ENCODE measurements at regions not wholly inside any gene's neighbourhood (a gene's known extent, or its start where the extent isn't known, plus 50 kb on each side); places are given as distances from the start of the nearest gene placed in this dataset.

DNA sequence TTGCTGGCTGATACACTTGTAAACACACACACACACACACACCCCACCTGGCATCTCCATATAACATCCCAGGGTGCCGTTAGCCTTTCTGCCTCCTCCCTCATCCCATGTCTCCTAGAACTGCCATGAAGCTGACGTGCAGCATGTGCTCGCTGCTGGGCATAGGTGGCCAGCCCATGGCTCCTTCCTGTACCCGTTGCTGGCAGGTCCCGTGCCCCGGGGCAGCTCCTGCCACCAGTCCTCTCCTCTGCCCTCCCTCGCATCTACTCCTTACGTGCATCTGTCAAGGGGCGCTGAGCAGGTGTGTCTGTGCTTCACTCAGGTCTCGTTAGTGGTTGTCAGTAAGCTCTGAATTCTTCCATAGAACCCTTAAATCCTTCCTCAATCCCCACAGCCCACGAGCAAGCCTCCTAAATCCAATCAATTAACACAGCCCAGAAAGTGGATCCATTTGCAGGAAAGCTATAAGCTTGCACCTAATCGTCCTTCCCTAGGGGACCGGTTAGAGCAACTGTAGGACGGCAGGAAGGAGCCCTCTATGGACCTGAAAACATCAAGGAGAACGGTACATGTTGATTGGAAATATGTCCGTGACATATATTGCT, 218.1 kb upstream of the FOXF1 start:
- DNase-seq (ENCODE audit: low read depth in 1 of 2, low spot score in 1 of 2) = no peak
- TF ChIP-seq SPI1 (IDR thresholded peaks at IDR 0.05; ENCODE audit: borderline replicate concordance, low read depth) = no peak
- TF ChIP-seq GABPA (IDR thresholded peaks at IDR 0.05; ENCODE audit: low read depth) = no peak
- TF ChIP-seq REST (IDR thresholded peaks at IDR 0.05; ENCODE audit: insufficient replicate concordance, low read depth) = no peak
- no peak for TF ChIP-seq POLR2AphosphoS5 (IDR thresholded peaks at IDR 0.05; ENCODE audit: low read depth)
- TF ChIP-seq CTCF (IDR thresholded peaks at IDR 0.05; ENCODE audit: insufficient read depth, low read length) = no peak
- H3K27ac ChIP-seq (replicated peaks) = no peak overlapping the region
- peaks cover 2% of the 10 kb centered on the region for H3K27me3 ChIP-seq (ENCODE audit: insufficient read depth, poor library complexity, severe bottlenecking)
- H3K4me3 ChIP-seq (replicated peaks; ENCODE audit: insufficient read depth, low read length) = no peak overlapping the region

DNA sequence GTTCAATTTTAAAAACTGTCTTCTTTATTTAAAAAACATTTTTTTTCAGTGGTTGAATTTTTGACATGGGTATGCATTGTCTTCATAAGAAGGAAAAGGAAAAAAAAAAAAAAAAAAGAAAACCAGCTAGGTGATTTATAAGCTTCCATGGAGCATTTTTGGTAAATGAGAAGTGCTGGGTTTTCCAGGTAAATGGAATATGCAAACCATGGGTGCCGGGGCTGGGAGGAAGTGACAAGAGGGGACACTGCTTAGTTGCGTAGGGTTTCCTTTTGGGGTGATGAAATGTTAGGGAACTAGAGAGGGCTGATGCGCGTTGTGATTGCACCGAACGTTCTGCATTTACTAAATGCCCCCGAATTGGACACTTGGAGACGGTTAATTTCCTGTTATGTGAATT, 217.4 kb upstream of the FOXF1 start:
- H3K27me3 ChIP-seq (ENCODE audit: insufficient read depth, poor library complexity, severe bottlenecking) = peaks cover 2% of the 10 kb centered on the region
- no peak overlapping the region for H3K4me3 ChIP-seq (replicated peaks; ENCODE audit: insufficient read depth, low read length)
- no peak for TF ChIP-seq REST (IDR thresholded peaks at IDR 0.05; ENCODE audit: insufficient replicate concordance, low read depth)
- TF ChIP-seq SPI1 (IDR thresholded peaks at IDR 0.05; ENCODE audit: borderline replicate concordance, low read depth) = no peak
- TF ChIP-seq GABPA (IDR thresholded peaks at IDR 0.05; ENCODE audit: low read depth) = no peak
- no peak for TF ChIP-seq CTCF (IDR thresholded peaks at IDR 0.05; ENCODE audit: insufficient read depth, low read length)
- no peak for TF ChIP-seq POLR2AphosphoS5 (IDR thresholded peaks at IDR 0.05; ENCODE audit: low read depth)
- H3K27ac ChIP-seq (replicated peaks) = no peak overlapping the region
- no peak for DNase-seq (ENCODE audit: low read depth in 1 of 2, low spot score in 1 of 2)

GRCh38 chr16:86293906-86294305, 216.4 kb upstream of the FOXF1 start:
- TF ChIP-seq SPI1 (IDR thresholded peaks at IDR 0.05; ENCODE audit: borderline replicate concordance, low read depth) = no peak
- DNase-seq (ENCODE audit: low read depth in 1 of 2, low spot score in 1 of 2) = no peak
- Histone ChIP-seq H3K27me3 (ENCODE audit: insufficient read depth, poor library complexity, severe bottlenecking) (peaks cover 2% of the 10 kb centered on the region), H3K27ac (replicated peaks) (no peak overlapping the region), H3K4me3 (replicated peaks; ENCODE audit: insufficient read depth, low read length) (no peak overlapping the region)

DNA sequence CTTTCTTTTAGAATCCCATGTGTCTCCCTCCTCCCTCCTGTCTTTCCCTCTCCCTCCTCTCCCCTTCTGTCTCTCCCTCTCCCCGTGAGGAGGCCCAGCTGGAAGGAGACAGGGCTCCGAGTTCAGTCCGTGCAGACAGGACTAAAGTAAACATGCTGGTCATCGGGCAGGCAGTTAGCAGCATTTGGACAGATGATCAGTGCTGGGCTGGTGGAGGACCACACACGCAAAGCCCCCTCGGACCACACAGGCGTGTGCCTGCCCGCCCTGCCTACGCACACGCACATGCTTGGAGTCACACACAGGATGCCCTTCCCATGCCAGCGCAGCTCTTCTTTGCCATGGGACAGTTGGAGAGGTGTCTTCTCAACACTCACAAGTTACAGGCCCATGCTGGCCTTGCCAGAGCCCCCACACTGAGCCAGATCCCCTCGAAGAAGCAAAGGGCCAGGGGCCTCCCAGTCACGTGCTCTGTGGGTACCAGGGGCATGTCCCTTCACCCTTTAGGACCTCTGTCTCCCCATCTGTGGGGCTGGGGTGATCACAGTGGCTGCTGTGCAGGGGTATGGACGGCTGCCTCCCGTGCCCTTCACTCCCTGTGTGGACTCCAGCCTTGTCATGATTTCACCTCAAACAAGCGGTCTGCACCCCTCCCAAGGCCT, 215.7 kb upstream of the FOXF1 start:
- Histone ChIP-seq H3K27ac (replicated peaks) (no peak overlapping the region), H3K4me3 (replicated peaks; ENCODE audit: insufficient read depth, low read length) (no peak overlapping the region), H3K27me3 (ENCODE audit: insufficient read depth, poor library complexity, severe bottlenecking) (peaks cover 1% of the 10 kb centered on the region)
- no peak for DNase-seq (ENCODE audit: low read depth in 1 of 2, low spot score in 1 of 2)
- TF ChIP-seq POLR2AphosphoS5 (IDR thresholded peaks at IDR 0.05; ENCODE audit: low read depth) (no peak), GABPA (IDR thresholded peaks at IDR 0.05; ENCODE audit: low read depth) (no peak), CTCF (IDR thresholded peaks at IDR 0.05; ENCODE audit: insufficient read depth, low read length) (no peak), REST (IDR thresholded peaks at IDR 0.05; ENCODE audit: insufficient replicate concordance, low read depth) (no peak), SPI1 (IDR thresholded peaks at IDR 0.05; ENCODE audit: borderline replicate concordance, low read depth) (no peak)

Measured in HL-60 (cell line).